Endothelial cell of umbilical vein (primary cell): ENCODE measurements at regions not wholly inside any gene's neighbourhood (a gene's known extent, or its start where the extent isn't known, plus 50 kb on each side); places are given as distances from the start of the nearest gene placed in this dataset.

ENCODE experiments used
- CTCF ChIP-seq, 2 donors: IDR thresholded peaks; 1 replicate in 1 of 2; 2 replicates in 1 of 2; pipeline ENCODE4 v1.5.1; 2011; ENCODE audit warnings: low read length in 2 of 2, mild to moderate bottlenecking in 2 of 2, moderate library complexity in 2 of 2, control low read depth in 1 of 2, inconsistent platforms in 1 of 2, low read depth in 1 of 2; ENCODE audit not compliant: insufficient read depth in 1 of 2; ENCODE audit errors: extremely low read depth in 1 of 2
- EZH2 ChIP-seq: IDR thresholded peaks from 2 replicates; pipeline ENCODE4 v1.6.1; 2012; ENCODE audit warnings: borderline replicate concordance, low read depth, mild to moderate bottlenecking, moderate library complexity, low read length, inconsistent platforms; ENCODE audit not compliant: severe bottlenecking
- POLR2A ChIP-seq: IDR thresholded peaks from 2 replicates; pipeline ENCODE4 v1.6.1; 2012; ENCODE audit warnings: low read depth, mild to moderate bottlenecking, control low read depth, low read length
- POLR2AphosphoS5 ChIP-seq: IDR thresholded peaks from 2 replicates; pipeline ENCODE4 v1.6.1; 2012; ENCODE audit warnings: low read depth, mild to moderate bottlenecking, control low read depth, low read length, moderate library complexity; ENCODE audit not compliant: insufficient read depth

GRCh38 chr9:86865952-86866351 lies 81.4 kb downstream of the GAS1 start:
- TF ChIP-seq CTCF (IDR thresholded peaks at IDR 0.05; ENCODE audit: extremely low read depth in 1 of 2, insufficient read depth in 1 of 2, low read depth in 1 of 2, low read length in 2 of 2): no peak
- TF ChIP-seq EZH2: no peak
- no peak for TF ChIP-seq POLR2A
- TF ChIP-seq POLR2AphosphoS5: no peak
